Thymus (tissue), 11 donors: ENCODE measurements at regions not wholly inside any gene's neighbourhood (a gene's known extent, or its start where the extent isn't known, plus 50 kb on each side); places are given as distances from the start of the nearest gene placed in this dataset.
A peak's percentile ranks its signal among the peaks of the same experiment; 100 is the strongest.

Source experiments
- DNase-seq, 9 donors: peaks; one replicate each; pipeline ENCODE4 v3.0.0-alpha.2; 2013; ENCODE audit warnings: low spot score in 9 of 9, low read depth in 6 of 9, missing footprints in 1 of 9
- H3K27ac ChIP-seq, 2 donors: one replicate each; pipeline ENCODE4 v1.5.1; 2013; ENCODE audit warnings: control low read depth in 1 of 2, low read depth in 1 of 2, low read length in 1 of 2, mild to moderate bottlenecking in 1 of 2, moderate library complexity in 1 of 2
- H3K27me3 ChIP-seq, 2 donors: one replicate each; pipeline ENCODE4 v1.5.1; 2013; ENCODE audit warnings: low read length in 1 of 2; ENCODE audit not compliant: control insufficient read depth in 2 of 2, insufficient read depth in 1 of 2
- H3K36me3 ChIP-seq, 2 donors: one replicate each; pipeline ENCODE4 v1.5.1; 2013; ENCODE audit warnings: low read length in 1 of 2, mild to moderate bottlenecking in 1 of 2, moderate library complexity in 1 of 2; ENCODE audit not compliant: control insufficient read depth in 2 of 2, insufficient read depth in 2 of 2
- H3K4me1 ChIP-seq, 2 donors: one replicate each; pipeline ENCODE4 v1.5.1; 2013; ENCODE audit warnings: low read length in 2 of 2; ENCODE audit not compliant: control insufficient read depth in 2 of 2, insufficient read depth in 2 of 2
- H3K4me3 ChIP-seq, 2 donors: one replicate each; pipeline ENCODE4 v1.5.1; 2013; ENCODE audit warnings: low read length in 2 of 2, control low read depth in 1 of 2, mild to moderate bottlenecking in 1 of 2
- H3K9me3 ChIP-seq, 2 donors: one replicate each; pipeline ENCODE4 v1.5.1; 2013; ENCODE audit warnings: low read length in 1 of 2, mild to moderate bottlenecking in 1 of 2; ENCODE audit not compliant: control insufficient read depth in 2 of 2, insufficient read depth in 1 of 2
- WGBS: extraction: QIAGEN DNeasy Blood & Tissue Kit; methylation state at CpG from one replicate; pipeline ENCODE4 v1.1.7; 2013; 5-methylcytosine and 5-hydroxymethylcytosine counted together
- donor health status: healthy.

GRCh38 chr7:46009211-46009610 is 88.1 kb upstream of the IGFBP3 start:
- H3K4me1 ChIP-seq = no peaks in the 10 kb centered on the region
- no peaks in the 10 kb centered on the region for H3K36me3 ChIP-seq
- no peaks in the 10 kb centered on the region for H3K27me3 ChIP-seq
- H3K4me3 ChIP-seq = no peak overlapping the region
- no peaks in the 10 kb centered on the region for H3K9me3 ChIP-seq
- DNase-seq = no peak
- peak overlapping the region in 1 of 2 donors; percentile 43 for H3K27ac ChIP-seq
- WGBS = 86% methylated on average over 2 of the region's 2 CpGs

DNA sequence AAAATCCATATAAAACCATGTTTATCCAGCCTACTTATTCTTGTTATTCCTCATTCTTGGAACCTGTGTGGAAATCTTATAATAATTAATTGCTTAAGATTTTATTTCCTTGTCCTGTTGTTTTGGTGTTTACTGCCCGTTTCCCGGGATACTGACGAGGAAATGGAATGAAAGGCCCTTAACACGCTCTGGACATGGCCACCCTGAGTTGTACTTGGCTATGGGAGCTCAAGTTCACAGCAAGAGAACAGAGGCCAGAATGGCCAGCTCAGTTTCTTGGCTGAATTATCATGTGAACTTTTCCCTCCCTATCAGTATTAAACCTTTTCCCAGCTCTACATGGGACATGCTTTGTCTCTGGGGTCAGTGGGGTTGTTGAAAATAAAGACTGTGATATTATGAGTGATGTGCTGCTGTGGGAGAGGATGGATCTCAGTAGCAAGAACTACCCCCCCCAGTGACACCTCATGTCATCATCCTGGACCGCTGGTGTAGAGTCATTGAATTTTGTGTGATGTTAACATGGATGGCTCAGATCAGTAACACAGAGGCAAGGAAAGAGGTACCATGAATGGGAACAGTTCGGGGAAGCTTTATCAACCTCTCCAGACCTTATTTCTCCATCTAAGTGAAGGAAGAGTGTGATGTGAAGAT is 87.0 kb upstream of the IGFBP3 start:
- WGBS = 93% methylated on average over 6 of the region's 6 CpGs

DNA sequence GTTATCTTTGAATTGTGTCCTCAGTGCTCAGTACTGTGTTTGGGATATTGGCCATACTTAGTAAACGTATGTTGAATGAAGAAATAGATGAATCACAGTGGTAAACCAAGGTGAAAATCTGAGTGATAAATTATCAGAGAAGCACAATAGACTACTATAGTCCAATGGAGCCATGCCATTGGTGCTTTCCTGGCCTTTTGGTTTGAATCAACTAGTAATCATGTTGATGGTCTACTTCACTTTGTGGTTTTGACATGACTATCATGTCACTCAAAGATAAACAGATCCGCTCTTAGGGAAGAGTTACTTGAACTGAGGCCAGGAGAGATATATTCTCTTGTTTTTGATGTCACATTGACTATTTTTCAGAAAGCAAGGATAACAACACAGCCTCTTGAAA is 86.1 kb upstream of the IGFBP3 start:
- 92% methylated on average over 2 of the region's 2 CpGs for WGBS
- H3K27me3 ChIP-seq = no peaks in the 10 kb centered on the region
- no peak overlapping the region for H3K4me3 ChIP-seq
- no peaks in the 10 kb centered on the region for H3K4me1 ChIP-seq
- no peaks in the 10 kb centered on the region for H3K36me3 ChIP-seq
- H3K9me3 ChIP-seq = no peaks in the 10 kb centered on the region
- no peak for DNase-seq
- H3K27ac ChIP-seq = no peak overlapping the region

More for the DNA sequence above, 87.0 kb upstream of the IGFBP3 start:
- Histone ChIP-seq H3K27ac (no peak overlapping the region), H3K4me3 (no peak overlapping the region), H3K9me3 (no peaks in the 10 kb centered on the region), H3K4me1 (no peaks in the 10 kb centered on the region), H3K27me3 (no peaks in the 10 kb centered on the region), H3K36me3 (no peaks in the 10 kb centered on the region)
- no peak for DNase-seq

GRCh38 chr7:46006723-46007122 is 85.7 kb upstream of the IGFBP3 start:
- H3K27ac ChIP-seq = no peak overlapping the region
- H3K9me3 ChIP-seq = no peaks in the 10 kb centered on the region
- H3K36me3 ChIP-seq = no peaks in the 10 kb centered on the region
- no peaks in the 10 kb centered on the region for H3K27me3 ChIP-seq
- no peak for DNase-seq
- WGBS = 37% methylated on average over 1 of the region's 1 CpG
- no peaks in the 10 kb centered on the region for H3K4me1 ChIP-seq
- no peak overlapping the region for H3K4me3 ChIP-seq

- H3K27me3 ChIP-seq = no peaks in the 10 kb centered on the region
- no peaks in the 10 kb centered on the region for H3K9me3 ChIP-seq
- DNase-seq = no peak
- H3K36me3 ChIP-seq = no peaks in the 10 kb centered on the region
- H3K4me1 ChIP-seq = no peaks in the 10 kb centered on the region
- 91% methylated on average over 4 of the region's 4 CpGs for WGBS
- H3K27ac ChIP-seq = no peak overlapping the region
- no peak overlapping the region for H3K4me3 ChIP-seq
Observed at GRCh38 chr7:46006212-46006611, 85.1 kb upstream of the IGFBP3 start.

DNA sequence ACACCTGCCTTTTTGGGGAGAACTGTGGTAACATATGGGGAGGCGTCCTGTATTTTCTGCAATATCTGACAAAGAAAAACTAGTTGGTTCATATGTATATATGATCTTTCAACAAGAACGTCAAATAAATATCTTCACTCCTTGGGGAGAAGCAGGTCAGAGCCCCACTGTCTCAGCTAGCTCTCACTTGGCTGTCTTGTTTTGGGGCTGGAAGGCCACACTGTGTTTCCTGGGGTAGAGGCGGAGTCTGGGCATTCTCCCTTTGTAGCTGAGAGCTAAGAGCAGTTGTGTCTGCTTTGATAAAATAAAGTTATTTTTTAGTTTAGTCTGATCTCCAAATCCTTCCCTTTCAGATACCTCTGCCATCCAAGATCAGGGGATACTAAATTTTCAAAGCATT is 83.9 kb upstream of the IGFBP3 start:
- no peaks in the 10 kb centered on the region for H3K27me3 ChIP-seq
- H3K36me3 ChIP-seq = no peaks in the 10 kb centered on the region
- no peaks in the 10 kb centered on the region for H3K9me3 ChIP-seq
- no peak overlapping the region for H3K4me3 ChIP-seq
- no peak overlapping the region for H3K27ac ChIP-seq
- 90% methylated on average over 3 of the region's 3 CpGs for WGBS
- DNase-seq = no peak
- H3K4me1 ChIP-seq = no peaks in the 10 kb centered on the region

GRCh38 chr7:46003896-46004875 is 83.1 kb upstream of the IGFBP3 start:
- Histone ChIP-seq H3K9me3 (no peaks in the 10 kb centered on the region), H3K27me3 (no peaks in the 10 kb centered on the region), H3K27ac (no peak overlapping the region), H3K4me3 (no peak overlapping the region), H3K4me1 (peaks cover 0 to 3% of the 10 kb centered on the region in 2 donors), H3K36me3 (no peaks in the 10 kb centered on the region)
- 51% methylated on average over 5 of the region's 5 CpGs for WGBS
- DNase-seq = no peak

DNA sequence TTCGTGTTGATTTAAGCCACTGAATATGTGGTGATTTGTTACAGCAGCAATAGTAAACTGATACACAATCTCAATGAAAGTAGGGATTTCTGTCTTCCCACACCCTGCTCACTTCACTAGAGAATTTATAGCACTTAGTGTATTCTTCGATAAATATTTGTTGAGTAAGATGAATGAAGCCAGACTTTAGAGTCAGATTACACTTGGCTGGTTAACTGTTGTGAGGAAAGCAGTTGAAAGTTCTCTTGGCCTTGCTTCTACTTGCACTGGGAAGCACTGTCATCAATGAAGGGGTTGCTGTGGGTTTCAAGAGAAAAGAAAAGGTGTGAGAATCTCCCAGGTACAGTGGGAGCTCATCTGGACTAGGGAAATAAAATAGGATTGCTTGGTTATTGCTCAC is 82.1 kb upstream of the IGFBP3 start:
- DNase-seq = no peak
- 94% methylated on average over 2 of the region's 2 CpGs for WGBS
- H3K9me3 ChIP-seq = no peaks in the 10 kb centered on the region
- no peaks in the 10 kb centered on the region for H3K36me3 ChIP-seq
- peaks cover 0 to 3% of the 10 kb centered on the region in 2 donors for H3K4me1 ChIP-seq
- no peak overlapping the region for H3K27ac ChIP-seq
- H3K27me3 ChIP-seq = no peaks in the 10 kb centered on the region
- H3K4me3 ChIP-seq = no peak overlapping the region

DNA sequence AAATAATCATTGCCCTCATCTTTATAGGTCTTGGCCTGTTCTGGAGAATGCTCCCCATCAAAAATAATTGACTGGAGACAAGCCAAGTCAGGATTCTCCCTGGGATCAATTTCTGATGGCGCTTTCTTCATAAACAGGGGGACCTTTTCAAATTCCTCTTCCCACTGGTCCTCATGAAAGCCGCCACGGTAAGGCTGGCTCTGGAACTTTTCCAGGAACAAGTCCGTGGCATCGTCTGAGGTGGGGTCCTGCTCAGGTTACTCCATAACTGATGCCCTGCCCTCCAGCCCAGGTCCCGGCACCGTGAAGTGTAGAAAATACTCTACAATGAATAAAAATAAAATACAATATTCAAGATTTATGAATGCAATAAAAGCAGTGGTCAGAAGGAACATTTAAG is 79.4 kb upstream of the IGFBP3 start:
- Histone ChIP-seq H3K27ac (no peak overlapping the region), H3K4me1 (peaks cover 0 to 3% of the 10 kb centered on the region in 2 donors), H3K9me3 (peaks cover 0 to 6% of the 10 kb centered on the region in 2 donors), H3K27me3 (no peaks in the 10 kb centered on the region), H3K36me3 (no peaks in the 10 kb centered on the region), H3K4me3 (no peak overlapping the region)
- DNase-seq = no peak
- WGBS = 95% methylated on average over 7 of the region's 7 CpGs
